ENCODE measurements at regions not wholly inside any gene's neighbourhood (a gene's known extent, or its start where the extent isn't known, plus 50 kb on each side); places are given as distances from the start of the nearest gene placed in this dataset.
"Not testable (repeated sequence)": the region's sequence is repeated elsewhere in the genome, so short reads cannot be mapped to it uniquely, and the experiment has no call there.

DNA sequence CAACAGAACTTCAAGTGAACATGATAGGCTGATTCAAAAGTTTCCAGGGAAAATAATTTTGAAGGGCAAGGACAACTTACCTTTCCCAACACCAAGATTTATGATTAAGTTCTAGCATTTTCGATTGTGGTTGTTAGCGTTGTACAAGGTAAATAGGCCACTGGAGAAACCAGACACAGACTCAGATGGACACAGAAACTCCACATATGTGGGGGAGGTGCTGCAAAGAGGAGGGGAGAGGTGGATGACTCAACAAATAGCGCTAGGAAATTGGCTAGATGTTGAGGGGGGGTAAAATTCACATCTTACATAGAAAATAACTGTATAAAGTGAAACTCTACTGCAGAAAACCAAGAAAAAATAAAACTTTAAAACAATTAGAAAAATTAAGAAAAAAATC lies 564.4 kb downstream of the MATN1 start:
- TF ChIP-seq CTCF (conservative IDR thresholded peaks at IDR 0.05; ENCODE audit: low read depth, low read length) = no peak
- H3K4me3 ChIP-seq (ENCODE audit: low read depth, low read length) = no peak overlapping the region
- DNase-seq (ENCODE audit: low read depth) = no peak

- not testable (repeated sequence) for H3K4me3 ChIP-seq (ENCODE audit: low read depth, low read length); DNase-seq (ENCODE audit: low read depth)
Measured at GRCh38 chr1:30155698-30156097, 567.7 kb downstream of the MATN1 start.

GRCh38 chr1:30155253-30155652 lies 568.1 kb downstream of the MATN1 start:
- H3K4me3 ChIP-seq (ENCODE audit: low read depth, low read length); DNase-seq (ENCODE audit: low read depth): not testable (repeated sequence)

GRCh38 chr1:30153743-30154449 lies 569.5 kb downstream of the MATN1 start:
- TF ChIP-seq CTCF (conservative IDR thresholded peaks at IDR 0.05; ENCODE audit: low read depth, low read length) = no peak
- no peak for DNase-seq (ENCODE audit: low read depth)
- H3K4me3 ChIP-seq (ENCODE audit: low read depth, low read length) = no peak overlapping the region

- no peak for DNase-seq (ENCODE audit: low read depth)
- no peak for TF ChIP-seq CTCF (conservative IDR thresholded peaks at IDR 0.05; ENCODE audit: low read depth, low read length)
- no peak overlapping the region for H3K4me3 ChIP-seq (ENCODE audit: low read depth, low read length)
Measured at GRCh38 chr1:30151826-30152225, 571.6 kb downstream of the MATN1 start.

GRCh38 chr1:30151119-30151518 lies 572.3 kb downstream of the MATN1 start:
- DNase-seq (ENCODE audit: low read depth) = no peak
- H3K4me3 ChIP-seq (ENCODE audit: low read depth, low read length) = no peak overlapping the region
- no peak for TF ChIP-seq CTCF (conservative IDR thresholded peaks at IDR 0.05; ENCODE audit: low read depth, low read length)

GRCh38 chr1:30149226-30149625 lies 574.2 kb downstream of the MATN1 start:
- TF ChIP-seq CTCF (conservative IDR thresholded peaks at IDR 0.05; ENCODE audit: low read depth, low read length) = no peak
- no peak for DNase-seq (ENCODE audit: low read depth)
- H3K4me3 ChIP-seq (ENCODE audit: low read depth, low read length) = no peak overlapping the region

- no peak for DNase-seq (ENCODE audit: low read depth)
- TF ChIP-seq CTCF (conservative IDR thresholded peaks at IDR 0.05; ENCODE audit: low read depth, low read length) = no peak
- H3K4me3 ChIP-seq (ENCODE audit: low read depth, low read length) = no peak overlapping the region
Measured at GRCh38 chr1:30148676-30149075, 574.7 kb downstream of the MATN1 start.

All from choroid plexus epithelial cell (primary cell).